Loucy (cell line): ENCODE measurements at regions not wholly inside any gene's neighbourhood (a gene's known extent, or its start where the extent isn't known, plus 50 kb on each side); places are given as distances from the start of the nearest gene placed in this dataset.

Experiments used
- H2AFZ ChIP-seq: fragments of 200-600 bp; sonication (generic); 2 replicates; pipeline ENCODE4 v1.6.0; 2016; ENCODE audit warnings: antibody characterized with exemption, mild to moderate bottlenecking, low read length, moderate library complexity
- H3F3A ChIP-seq: fragments of 200-600 bp; 2 replicates; pipeline ENCODE4 v1.6.0; 2016; ENCODE audit warnings: antibody characterized with exemption, low read depth, mild to moderate bottlenecking
- H3K27me3 ChIP-seq: fragments of 200-600 bp; sonication (generic); 2 replicates; pipeline ENCODE4 v1.6.1; 2014; ENCODE audit warnings: low read length, mild to moderate bottlenecking; ENCODE audit not compliant: insufficient read depth, poor library complexity, severe bottlenecking
- H3K36me3 ChIP-seq: fragments of 200-600 bp; sonication (generic); 2 replicates; pipeline ENCODE4 v1.6.1; 2016; ENCODE audit warnings: low read length; ENCODE audit not compliant: insufficient read depth
- H3K4me1 ChIP-seq: fragments of 200-600 bp; sonication (generic); 2 replicates; pipeline ENCODE4 v1.5.1; 2014; ENCODE audit warnings: low read length, mild to moderate bottlenecking; ENCODE audit not compliant: insufficient read depth, poor library complexity, severe bottlenecking
- H3K4me2 ChIP-seq: fragments of 200-600 bp; sonication (generic); 2 replicates; pipeline ENCODE4 v1.6.0; 2014; ENCODE audit warnings: antibody characterized with exemption, low read length, low read depth, mild to moderate bottlenecking; ENCODE audit not compliant: poor library complexity, severe bottlenecking
- H3K4me3 ChIP-seq: fragments of 200-600 bp; sonication (generic); 2 replicates; pipeline ENCODE4 v1.5.1; 2014; ENCODE audit warnings: low read length, mild to moderate bottlenecking, mixed read lengths; ENCODE audit not compliant: poor library complexity, severe bottlenecking
- H3K79me2 ChIP-seq: fragments of 200-600 bp; sonication (generic); 2 replicates; pipeline ENCODE4 v1.6.1; 2014; ENCODE audit warnings: low read length; ENCODE audit not compliant: insufficient read depth
- H3K9ac ChIP-seq: fragments of 200-600 bp; sonication (generic); 2 replicates; pipeline ENCODE4 v1.6.0; 2014; ENCODE audit warnings: mild to moderate bottlenecking, low read depth, low read length, moderate library complexity; ENCODE audit not compliant: poor library complexity, severe bottlenecking
- H3K9me2 ChIP-seq: fragments of 200-600 bp; sonication (generic); replicated peaks from 2 replicates; pipeline ENCODE4 v1.6.1; 2016; ENCODE audit warnings: low read depth, low read length, mixed read lengths
- H3K9me3 ChIP-seq: fragments of 200-600 bp; sonication (generic); 2 replicates; pipeline ENCODE4 v1.6.1; 2014; ENCODE audit warnings: mild to moderate bottlenecking, antibody characterized with exemption, low read length, low read depth; ENCODE audit not compliant: insufficient read depth
- H4K20me1 ChIP-seq: fragments of 200-600 bp; sonication (generic); 2 replicates; pipeline ENCODE4 v1.6.0; 2014; ENCODE audit warnings: antibody characterized with exemption, low read length, mild to moderate bottlenecking; ENCODE audit not compliant: insufficient read depth, poor library complexity, severe bottlenecking
- CTCF ChIP-seq: fragments of 200-600 bp; sonication (generic); conservative IDR thresholded peaks from 2 replicates; pipeline ENCODE4 v1.5.1; 2014; ENCODE audit warnings: mild to moderate bottlenecking, antibody characterized with exemption, low read length
- EZH2phosphoT487 ChIP-seq: fragments of 200-600 bp; IDR thresholded peaks from 2 replicates; pipeline ENCODE4 v1.6.1; 2018; ENCODE audit warnings: antibody characterized with exemption, mild to moderate bottlenecking, moderate library complexity, borderline replicate concordance

GRCh38 chr6:80618953-80619352 lies 512.5 kb downstream of the BCKDHB start:
- TF ChIP-seq CTCF (no peak), EZH2phosphoT487 (no peak)
- no peaks in the 10 kb centered on the region for H4K20me1 ChIP-seq
- H2AFZ ChIP-seq, result no peak overlapping the region

GRCh38 chr6:80610846-80611245 lies 504.4 kb downstream of the BCKDHB start:
- no peak overlapping the region for H2AFZ ChIP-seq
- no peaks in the 10 kb centered on the region for H4K20me1 ChIP-seq
- TF ChIP-seq CTCF (no peak), EZH2phosphoT487 (no peak)
- H3K79me2 ChIP-seq, result no peaks in the 10 kb centered on the region
- no peaks in the 10 kb centered on the region for H3K4me1 ChIP-seq
- H3K9ac ChIP-seq, result no peak overlapping the region
- no peaks in the 10 kb centered on the region for H3F3A ChIP-seq
- no peaks in the 10 kb centered on the region for H3K9me2 ChIP-seq
- no peaks in the 10 kb centered on the region for H3K36me3 ChIP-seq
- H3K27me3 ChIP-seq, result no peaks in the 10 kb centered on the region
- H3K4me3 ChIP-seq, result no peak overlapping the region
- H3K9me3 ChIP-seq, result no peaks in the 10 kb centered on the region
- no peak overlapping the region for H3K4me2 ChIP-seq

More at GRCh38 chr6:80618953-80619352, 512.5 kb downstream of the BCKDHB start:
- Histone ChIP-seq H3K27me3 (no peaks in the 10 kb centered on the region), H3K9me3 (no peaks in the 10 kb centered on the region), H3K9ac (no peak overlapping the region), H3K4me3 (no peak overlapping the region), H3K4me1 (no peaks in the 10 kb centered on the region), H3K36me3 (no peaks in the 10 kb centered on the region), H3K9me2 (no peaks in the 10 kb centered on the region), H3K4me2 (no peak overlapping the region), H3K79me2 (no peaks in the 10 kb centered on the region), H3F3A (no peaks in the 10 kb centered on the region)

- TF ChIP-seq CTCF (no peak), EZH2phosphoT487 (no peak)
- Histone ChIP-seq H3K27me3 (no peaks in the 10 kb centered on the region), H3K9me2 (no peaks in the 10 kb centered on the region), H2AFZ (no peak overlapping the region), H3K9ac (no peak overlapping the region), H3K36me3 (no peaks in the 10 kb centered on the region), H3K9me3 (no peaks in the 10 kb centered on the region), H3F3A (no peaks in the 10 kb centered on the region), H3K79me2 (no peaks in the 10 kb centered on the region), H4K20me1 (no peaks in the 10 kb centered on the region), H3K4me2 (no peak overlapping the region), H3K4me1 (no peaks in the 10 kb centered on the region), H3K4me3 (no peak overlapping the region)
Measured at GRCh38 chr6:80608881-80609280, 502.4 kb downstream of the BCKDHB start.
